OCI-LY1 (cell line): ENCODE measurements at regions not wholly inside any gene's neighbourhood (a gene's known extent, or its start where the extent isn't known, plus 50 kb on each side); places are given as distances from the start of the nearest gene placed in this dataset.

Experiments used
- CTCF ChIP-seq: fragments of 200-600 bp; sonication (generic), shearing (Covaris generic); IDR thresholded peaks from 2 replicates; pipeline ENCODE4 v1.5.1; 2017; ENCODE audit warnings: mild to moderate bottlenecking, antibody characterized with exemption, low read length, moderate library complexity, mixed read lengths
- EZH2 ChIP-seq: fragments of 200-600 bp; sonication (generic), shearing (Covaris generic); IDR thresholded peaks from 2 replicates; pipeline ENCODE4 v1.8.0; 2017; ENCODE audit warnings: borderline replicate concordance, mixed run types, mild to moderate bottlenecking, antibody characterized with exemption, low read length, moderate library complexity, mixed read lengths

GRCh38 chr20:20772497-20773085 is 60.1 kb upstream of the RALGAPA2 start:
- TF ChIP-seq CTCF, result no peak
- TF ChIP-seq EZH2, result no peak
